GM19438 (cell line): ENCODE measurements at regions not wholly inside any gene's neighbourhood (a gene's known extent, or its start where the extent isn't known, plus 50 kb on each side); places are given as distances from the start of the nearest gene placed in this dataset.

Source experiments
- ATAC-seq: cut with Tn5 transposase; IDR thresholded peaks from one replicate; pipeline ENCODE4 v1.9.1; 2021; ENCODE audit warnings: low read depth; ENCODE audit not compliant: unreplicated experiment

- ATAC-seq, result no peak
Measured at GRCh38 chr18:25457126-25457525, 105.2 kb upstream of the ZNF521 start.

- no peak for ATAC-seq
Measured at GRCh38 chr18:25456334-25457010, 104.5 kb upstream of the ZNF521 start.

GRCh38 chr18:25455646-25456045, 103.7 kb upstream of the ZNF521 start:
- no peak for ATAC-seq

GRCh38 chr18:25455159-25455558, 103.2 kb upstream of the ZNF521 start:
- no peak for ATAC-seq

- no peak for ATAC-seq
Measured at GRCh38 chr18:25454730-25455129, 102.8 kb upstream of the ZNF521 start.

- no peak for ATAC-seq
Measured at GRCh38 chr18:25454270-25454659, 102.3 kb upstream of the ZNF521 start.

- no peak for ATAC-seq
Measured at GRCh38 chr18:25453556-25454269, 101.7 kb upstream of the ZNF521 start.

GRCh38 chr18:25451077-25451658, 99.2 kb upstream of the ZNF521 start:
- no peak for ATAC-seq

- ATAC-seq, result no peak
Measured at GRCh38 chr18:25449046-25449445, 97.1 kb upstream of the ZNF521 start.

GRCh38 chr18:25446972-25447371, 95.0 kb upstream of the ZNF521 start:
- no peak for ATAC-seq

GRCh38 chr18:25445430-25445829, 93.5 kb upstream of the ZNF521 start:
- ATAC-seq, result no peak

GRCh38 chr18:25443776-25444175, 91.8 kb upstream of the ZNF521 start:
- ATAC-seq, result no peak

GRCh38 chr18:25435149-25435782, 83.3 kb upstream of the ZNF521 start:
- ATAC-seq, result no peak

- no peak for ATAC-seq
Measured at GRCh38 chr18:25434745-25435144, 82.8 kb upstream of the ZNF521 start.

GRCh38 chr18:25433590-25433989, 81.6 kb upstream of the ZNF521 start:
- no peak for ATAC-seq

- no peak for ATAC-seq
Measured at GRCh38 chr18:25425024-25425423, 73.1 kb upstream of the ZNF521 start.

- no peak for ATAC-seq
Measured at GRCh38 chr18:25423760-25424159, 71.8 kb upstream of the ZNF521 start.

- no peak for ATAC-seq
Measured at GRCh38 chr18:25423267-25423666, 71.3 kb upstream of the ZNF521 start.

GRCh38 chr18:25422230-25422629, 70.3 kb upstream of the ZNF521 start:
- ATAC-seq, result no peak

- ATAC-seq, result no peak
Measured at GRCh38 chr18:25420077-25420825, 68.3 kb upstream of the ZNF521 start.

- ATAC-seq, result no peak
Measured at GRCh38 chr18:25416374-25416773, 64.4 kb upstream of the ZNF521 start.
